Upper lobe of left lung (tissue), 4 donors: ENCODE measurements at regions not wholly inside any gene's neighbourhood (a gene's known extent, or its start where the extent isn't known, plus 50 kb on each side); places are given as distances from the start of the nearest gene placed in this dataset.

Experiments
- CTCF ChIP-seq, 6 experiments: fragments of 450-650 bp in 4 of 6; fragments of 200-600 bp in 2 of 6; sonication (generic) in 2 of 6; IDR thresholded peaks; one replicate each; pipeline ENCODE4 v1.5.1; 2016 to 2019; ENCODE audit warnings: antibody characterized with exemption in 6 of 6
- EP300 ChIP-seq, 4 donors: sonication (generic); formaldehyde crosslinking; IDR thresholded peaks; one replicate each; pipeline ENCODE4 v1.5.1; 2017; ENCODE audit warnings: antibody characterized with exemption in 4 of 4, control low read depth in 2 of 4

- no peak for TF ChIP-seq EP300 (IDR thresholded peaks at IDR 0.05)
- no peak for TF ChIP-seq CTCF (IDR thresholded peaks at IDR 0.05)
These were observed 71.3 kb downstream of the DHRS2 start for GRCh38 chr14:23707415-23707814.
